ENCODE measurements at regions not wholly inside any gene's neighbourhood (a gene's known extent, or its start where the extent isn't known, plus 50 kb on each side); places are given as distances from the start of the nearest gene placed in this dataset.

DNA sequence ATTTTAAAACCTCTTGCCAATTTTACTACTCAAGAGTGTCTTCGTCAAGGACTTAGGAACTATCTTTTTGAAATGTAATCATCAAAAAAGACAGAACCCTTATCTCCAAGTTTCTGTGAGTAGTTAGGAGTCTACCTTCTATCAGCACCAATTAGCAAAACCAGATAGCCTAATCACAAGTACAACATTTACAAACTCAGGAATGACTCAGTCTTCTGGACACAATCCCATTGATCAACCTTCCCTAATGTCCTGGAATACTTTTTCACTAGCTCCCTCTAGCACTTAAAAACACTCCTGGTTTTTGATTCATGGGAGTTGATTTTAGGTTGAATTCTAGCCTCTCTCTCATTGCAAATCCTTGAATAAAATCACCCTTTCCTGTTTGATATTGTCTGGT is 680.7 kb downstream of the PRR16 start:
- TF ChIP-seq, protein P1, sequence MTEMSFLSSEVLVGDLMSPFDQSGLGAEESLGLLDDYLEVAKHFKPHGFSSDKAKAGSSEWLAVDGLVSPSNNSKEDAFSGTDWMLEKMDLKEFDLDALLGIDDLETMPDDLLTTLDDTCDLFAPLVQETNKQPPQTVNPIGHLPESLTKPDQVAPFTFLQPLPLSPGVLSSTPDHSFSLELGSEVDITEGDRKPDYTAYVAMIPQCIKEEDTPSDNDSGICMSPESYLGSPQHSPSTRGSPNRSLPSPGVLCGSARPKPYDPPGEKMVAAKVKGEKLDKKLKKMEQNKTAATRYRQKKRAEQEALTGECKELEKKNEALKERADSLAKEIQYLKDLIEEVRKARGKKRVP (CRISPR knock-in tag; IDR thresholded peaks at IDR 0.05): no peak
- TF ChIP-seq KDM1A (CRISPR knock-in tag; IDR thresholded peaks at IDR 0.05): no peak
- no peak for TF ChIP-seq TGIF2 (CRISPR knock-in tag; IDR thresholded peaks at IDR 0.05)
- no peak for TF ChIP-seq ZGPAT (CRISPR knock-in tag; IDR thresholded peaks at IDR 0.05)
- TF ChIP-seq GZF1 (CRISPR knock-in tag; IDR thresholded peaks at IDR 0.05): no peak
- TF ChIP-seq HMGXB4 (CRISPR knock-in tag; IDR thresholded peaks at IDR 0.05; ENCODE audit: borderline replicate concordance in 1 of 2, low read depth in 1 of 2): no peak
- no peak for TF ChIP-seq GTF3A (CRISPR knock-in tag; conservative IDR thresholded peaks at IDR 0.05)
- no peak for TF ChIP-seq ZNF484 (CRISPR knock-in tag; IDR thresholded peaks at IDR 0.05; ENCODE audit: borderline replicate concordance, low read depth)
- Histone ChIP-seq H2AFZ (ENCODE audit: low read length) (no peak overlapping the region), H3K4me1 (ENCODE audit: insufficient read depth, low read length) (no peaks in the 10 kb centered on the region), H3K27ac (ENCODE audit: extremely low read length, insufficient read depth, low read length) (no peak overlapping the region), H3K9ac (ENCODE audit: insufficient read depth, low read depth, low read length) (no peak overlapping the region), H3K4me3 (replicated peaks in 1 of 3; ENCODE audit: insufficient read depth in 1 of 3, low read depth in 2 of 3, low read length in 3 of 3) (no peak overlapping the region), H3K27me3 (ENCODE audit: control insufficient read depth in 1 of 2, insufficient read depth in 2 of 2, low read length in 2 of 2) (no peaks in the 10 kb centered on the region), H4K20me1 (ENCODE audit: insufficient read depth, low read length) (no peaks in the 10 kb centered on the region), H3K36me3 (replicated peaks in 1 of 2; ENCODE audit: control insufficient read depth in 1 of 2, insufficient read depth in 2 of 2, low read length in 2 of 2) (no peaks in the 10 kb centered on the region), H3K4me2 (ENCODE audit: low read depth, low read length) (no peak overlapping the region), H3K79me2 (ENCODE audit: insufficient read depth, low read length) (no peaks in the 10 kb centered on the region), H3K9me3 (ENCODE audit: low read length) (no peaks in the 10 kb centered on the region)
- ChIA-PET CTCF (ENCODE audit: low intra/inter-chr PET ratio, low total read pairs) (no interaction called here), POLR2A (no interaction called here)
- no peak for ATAC-seq
- FAIRE-seq: no peak
- BruUV-seq (replicated peaks): no TSS peak
- no peak for DNase-seq (ENCODE audit: low spot score)
- 68% methylated on average over 1 of the region's 1 CpG for WGBS (ENCODE audit: low lambda C conversion rate)
- in situ Hi-C loops (cut with HindIII; ENCODE audit: extremely low pct_ligation_motif_present, low pct_unique_long_range_greater_than_20kb) (no loop called here), intact Hi-C loops (cut with micrococcal nuclease; ENCODE audit: unreplicated experiment) (no loop called here)
